CD4-positive, alpha-beta T cell treated with Interleukin-15 for 4 hours (primary cell): ENCODE measurements at regions not wholly inside any gene's neighbourhood (a gene's known extent, or its start where the extent isn't known, plus 50 kb on each side); places are given as distances from the start of the nearest gene placed in this dataset.
A peak's percentile ranks its signal among the peaks of the same experiment; 100 is the strongest.
"Not testable (repeated sequence)": the region's sequence is repeated elsewhere in the genome, so short reads cannot be mapped to it uniquely, and the experiment has no call there.

ENCODE experiments used
- DNase-seq: peaks from one replicate; pipeline ENCODE4 v3.0.0-alpha.2; 2020; ENCODE audit warnings: low spot score

DNA sequence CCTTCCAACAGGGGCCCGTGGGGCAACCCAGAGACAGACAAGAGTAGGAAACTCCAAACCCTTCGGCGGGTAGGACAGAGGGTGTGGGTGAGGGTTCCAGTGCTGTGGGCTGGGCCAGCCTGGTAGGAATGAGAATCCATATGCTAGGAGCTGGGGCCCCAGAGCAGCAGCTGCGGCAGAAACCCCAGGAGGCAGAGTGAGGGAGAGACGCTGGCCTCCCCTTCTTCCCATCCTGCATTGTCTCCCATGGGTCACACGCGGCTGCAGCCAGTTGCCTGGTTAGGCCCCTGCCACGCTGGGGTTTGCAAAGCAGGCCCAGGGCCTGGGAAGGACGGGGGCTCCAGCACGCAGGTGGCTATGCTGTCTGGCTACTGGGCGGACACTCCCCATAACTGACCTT is 113.1 kb upstream of the CCZ1B start:
- DNase-seq: not testable (repeated sequence)

DNA sequence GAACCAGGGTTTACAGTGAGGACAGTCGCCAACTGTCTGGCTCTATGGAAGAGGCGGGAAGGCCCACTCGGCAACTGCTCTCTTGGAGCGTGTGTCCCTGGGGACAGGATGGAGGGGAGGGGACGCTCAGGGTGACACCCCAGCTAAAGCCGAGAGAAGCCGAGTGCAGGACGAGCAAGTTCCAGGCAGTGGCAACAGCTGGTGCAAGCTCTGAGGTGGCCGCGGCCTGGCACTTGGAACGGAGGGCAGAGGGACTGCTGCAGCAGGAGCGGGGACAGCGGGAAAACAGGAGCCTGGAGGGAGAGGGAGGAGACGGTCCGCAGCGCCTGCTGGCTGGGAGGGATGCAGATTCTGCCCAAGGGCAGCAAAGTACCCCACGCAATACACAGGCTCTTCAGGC is 113.8 kb upstream of the CCZ1B start:
- not testable (repeated sequence) for DNase-seq

DNA sequence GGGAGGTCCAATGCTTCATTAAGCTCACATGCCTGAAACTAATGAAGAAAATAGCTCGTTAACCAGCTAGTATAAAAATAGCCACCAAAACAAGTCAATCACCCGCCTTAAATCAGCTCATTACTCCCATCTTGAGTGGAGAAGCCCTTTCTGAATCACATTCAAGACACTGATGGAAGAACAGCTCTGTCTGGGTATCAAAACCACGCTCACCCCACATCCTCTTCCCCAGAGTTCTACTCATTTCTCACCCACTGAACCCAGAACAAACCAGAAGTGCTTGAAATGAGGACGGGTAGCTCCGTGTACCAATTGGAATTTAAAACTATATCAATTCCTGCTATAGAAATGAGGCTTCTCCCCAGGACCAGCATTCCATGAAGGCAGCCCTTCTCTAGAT is 120.8 kb upstream of the CCZ1B start:
- DNase-seq: not testable (repeated sequence)

DNA sequence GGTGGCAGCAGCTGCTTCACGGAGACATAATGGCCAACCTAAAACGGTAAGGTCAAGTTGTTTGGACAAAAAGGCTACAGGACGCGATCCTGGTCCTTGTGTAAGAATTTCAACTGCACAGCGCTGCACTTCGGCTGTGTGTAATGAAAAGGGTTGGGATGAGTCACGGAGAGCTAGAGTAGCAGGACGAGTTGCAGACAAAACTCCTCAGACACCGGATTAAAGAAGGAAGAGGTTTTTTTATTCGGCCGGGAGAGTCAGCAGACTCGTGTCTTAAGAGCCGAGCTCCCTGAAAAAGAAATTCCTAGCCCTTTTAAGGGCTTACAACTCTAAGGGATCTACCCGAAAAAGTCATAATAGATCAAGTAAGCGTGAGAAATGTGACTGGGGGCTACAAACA is 124.2 kb upstream of the CCZ1B start:
- DNase-seq: not testable (repeated sequence)

DNA sequence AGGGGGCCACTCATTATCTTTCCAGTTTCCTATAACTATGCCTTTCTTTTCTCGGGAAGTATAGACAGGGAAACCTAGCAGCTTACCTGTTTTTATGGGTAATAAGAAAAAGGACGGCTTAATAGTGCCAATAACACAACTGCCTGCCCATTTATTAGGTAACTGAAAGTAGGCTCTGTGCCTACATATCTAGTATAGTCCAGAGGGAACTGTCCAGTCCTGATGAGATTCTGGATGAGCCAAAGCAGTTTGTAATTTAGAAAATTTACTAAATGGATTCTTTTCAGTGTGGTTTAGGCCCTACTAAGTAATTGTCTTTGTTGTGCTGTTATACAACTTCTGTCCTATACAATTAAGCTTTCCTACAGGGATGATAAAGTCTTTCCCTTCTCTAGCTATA is 125.5 kb upstream of the CCZ1B start:
- not testable (repeated sequence) for DNase-seq

DNA sequence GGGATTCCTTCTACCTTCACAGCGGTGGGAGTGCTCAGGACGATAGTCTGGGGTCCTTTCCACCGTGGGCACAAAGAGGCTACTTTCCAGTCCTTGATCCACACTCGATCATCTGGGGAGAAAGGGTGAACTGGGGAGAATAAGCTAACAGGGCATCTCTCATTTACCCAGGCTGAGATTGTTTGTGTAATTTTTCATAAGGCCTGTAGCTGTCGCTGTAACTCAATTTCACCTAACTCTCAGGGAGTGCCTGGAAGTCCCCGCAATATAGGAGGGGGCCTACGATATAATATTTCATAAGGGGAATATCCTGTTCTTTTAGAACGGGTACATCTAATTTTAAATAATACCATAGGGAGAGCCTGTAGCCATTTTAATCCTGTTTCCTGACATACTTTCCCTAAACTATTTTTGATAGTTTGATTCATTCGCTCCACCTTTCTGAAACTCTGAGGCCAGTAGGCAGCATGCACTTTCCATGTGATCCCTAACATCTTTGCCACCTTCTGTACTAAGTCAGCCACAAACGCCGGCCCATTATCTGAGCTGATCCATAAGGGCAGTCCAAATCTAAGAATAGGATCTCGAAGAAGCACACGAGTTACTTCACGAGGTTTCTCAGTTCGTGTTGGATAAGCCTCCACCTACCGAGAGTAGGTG is 127.2 kb upstream of the CCZ1B start:
- peak; percentile 5 for DNase-seq

DNA sequence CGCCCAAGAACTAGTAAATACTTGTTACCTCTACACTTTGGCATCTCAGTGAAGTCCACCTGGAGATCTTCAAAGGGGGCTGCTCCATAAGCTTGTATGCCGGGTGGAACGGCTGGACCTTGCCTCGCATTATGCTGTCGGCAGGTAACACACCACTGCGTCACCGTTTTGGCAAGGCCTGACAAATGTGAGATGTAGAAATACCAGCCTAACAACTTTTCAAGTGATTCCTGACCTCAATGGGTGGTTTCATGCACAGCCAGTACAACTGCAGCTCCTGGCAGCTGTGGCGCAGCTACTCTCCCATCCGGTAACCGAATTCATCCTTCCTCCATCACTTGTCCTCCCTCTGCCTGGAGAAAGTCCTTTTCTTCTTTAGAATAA is 127.7 kb upstream of the CCZ1B start:
- not testable (repeated sequence) for DNase-seq

DNA sequence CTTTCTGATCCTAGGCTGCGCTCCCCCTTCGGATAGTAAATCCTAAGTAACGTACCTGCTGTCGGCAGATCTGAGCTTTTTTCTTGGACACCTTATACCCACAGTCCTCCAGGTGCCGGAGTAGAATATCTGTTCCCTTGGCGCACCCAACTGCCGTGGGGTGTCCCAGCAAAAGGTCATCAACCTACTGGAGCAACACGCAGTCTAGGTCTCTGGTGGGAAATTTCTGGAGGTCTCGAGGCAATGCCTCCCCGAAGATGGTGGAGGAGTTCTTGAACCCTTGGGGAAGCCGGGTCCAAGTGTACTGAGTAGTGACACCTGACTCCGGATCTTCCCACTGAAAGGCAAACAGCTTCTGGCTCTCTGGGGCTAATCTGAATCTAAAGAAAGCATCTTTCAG is 129.3 kb upstream of the CCZ1B start:
- DNase-seq: not testable (repeated sequence)

DNA sequence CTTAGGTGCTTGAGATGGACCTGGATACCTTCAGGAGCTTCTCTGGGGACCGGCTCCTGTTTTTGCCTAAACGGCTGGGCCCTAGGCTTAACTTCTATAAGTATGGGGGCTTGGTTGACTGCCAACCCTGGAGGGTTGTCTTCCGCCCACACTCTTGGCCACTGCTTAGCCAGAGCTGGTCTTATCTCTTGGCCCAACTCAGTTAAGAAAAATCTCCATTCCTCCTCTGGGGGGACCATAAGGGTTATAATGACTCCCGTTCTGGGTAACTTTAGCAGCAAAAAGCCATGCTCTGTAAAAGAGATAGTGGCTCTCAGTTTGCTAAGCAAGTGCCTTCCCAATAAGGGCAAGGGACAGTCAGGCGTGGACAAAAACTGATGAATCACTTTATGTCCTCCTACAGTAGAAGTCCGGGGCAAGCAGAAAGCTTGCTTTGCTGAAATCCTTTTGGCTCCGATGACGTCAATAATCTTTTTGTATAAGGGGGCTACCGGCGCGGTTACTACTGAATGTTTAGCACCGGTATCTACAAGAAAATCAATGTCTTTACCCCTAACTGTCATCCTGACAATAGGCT is 130.0 kb upstream of the CCZ1B start:
- not testable (repeated sequence) for DNase-seq

DNA sequence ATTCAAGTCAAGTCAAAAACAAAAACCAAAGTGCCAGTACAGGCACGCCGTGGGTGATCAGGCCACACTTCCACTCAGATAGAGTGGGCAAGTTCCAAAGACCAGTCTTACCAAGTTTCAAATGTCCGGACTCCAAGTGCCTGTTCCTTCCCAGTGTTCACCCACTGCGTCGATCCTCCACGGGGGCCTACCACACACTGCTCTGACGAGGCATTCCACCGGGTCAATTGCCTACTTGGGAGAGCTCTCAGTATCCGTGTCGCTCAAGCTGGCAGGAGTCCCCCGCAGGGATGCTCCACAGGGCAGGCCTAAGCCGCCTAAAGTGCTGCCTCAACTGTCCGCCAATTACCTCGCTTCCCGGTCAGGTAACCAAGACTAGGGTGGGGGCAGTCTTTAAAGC is 132.3 kb upstream of the CCZ1B start:
- not testable (repeated sequence) for DNase-seq

DNA sequence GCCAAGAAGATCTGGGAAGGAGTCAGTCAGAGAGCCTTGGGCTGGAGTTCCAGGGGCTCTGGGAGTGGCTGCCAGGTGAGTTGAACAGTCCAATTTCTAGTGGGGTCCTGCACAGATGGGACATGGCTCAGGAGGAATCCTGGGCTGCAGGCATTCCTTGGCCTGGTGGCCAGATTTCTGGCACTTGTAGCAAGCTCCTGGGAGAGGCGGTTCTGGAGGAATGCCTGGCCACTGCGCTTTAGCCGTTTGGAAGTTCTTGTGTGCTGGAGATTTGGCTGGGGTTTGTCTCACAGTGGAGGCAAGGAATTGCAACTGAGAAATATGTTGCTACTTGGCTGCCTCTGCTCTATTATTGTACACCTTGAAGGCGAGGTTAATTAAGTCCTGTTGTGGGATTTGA is 133.9 kb upstream of the CCZ1B start:
- not testable (repeated sequence) for DNase-seq

DNA sequence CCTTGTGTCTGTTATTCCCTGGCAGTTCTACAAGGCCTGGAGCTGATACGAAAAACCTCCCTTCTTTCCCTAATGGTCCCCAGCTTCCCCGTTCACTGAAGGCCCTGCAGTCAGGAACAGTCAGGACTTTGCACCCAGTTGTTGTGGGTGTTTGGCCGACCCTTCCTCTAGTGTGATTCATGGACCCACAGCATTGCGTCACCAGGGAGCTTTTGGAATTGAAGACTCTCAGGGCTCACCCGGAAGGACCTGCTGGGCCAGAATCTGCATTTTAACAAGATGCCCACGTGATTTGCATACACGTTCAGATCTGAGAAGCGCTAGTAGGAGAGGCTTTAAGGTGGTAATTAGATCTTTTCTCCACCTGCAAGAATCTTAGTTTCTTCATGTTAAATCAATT is 136.8 kb upstream of the CCZ1B start:
- not testable (repeated sequence) for DNase-seq

DNA sequence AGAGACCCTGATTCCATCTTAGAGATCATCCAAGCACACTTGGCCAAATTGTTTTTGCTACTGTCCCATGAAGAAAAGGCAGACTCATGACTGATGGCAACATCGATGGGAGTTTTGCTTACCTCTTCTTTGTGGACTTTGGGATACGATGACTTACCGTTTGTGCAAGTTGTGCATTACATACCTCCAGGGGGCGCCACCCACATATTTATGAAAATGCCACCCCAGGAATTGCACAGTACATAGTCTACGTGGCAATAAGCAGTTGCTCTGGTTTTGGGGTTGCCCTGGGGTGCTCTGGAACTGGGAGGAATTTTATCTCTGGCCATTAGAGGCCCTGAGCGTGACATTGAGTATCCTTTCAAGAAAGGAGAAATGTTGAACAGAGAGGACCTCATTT is 139.0 kb upstream of the CCZ1B start:
- peak; percentile 64 for DNase-seq

DNA sequence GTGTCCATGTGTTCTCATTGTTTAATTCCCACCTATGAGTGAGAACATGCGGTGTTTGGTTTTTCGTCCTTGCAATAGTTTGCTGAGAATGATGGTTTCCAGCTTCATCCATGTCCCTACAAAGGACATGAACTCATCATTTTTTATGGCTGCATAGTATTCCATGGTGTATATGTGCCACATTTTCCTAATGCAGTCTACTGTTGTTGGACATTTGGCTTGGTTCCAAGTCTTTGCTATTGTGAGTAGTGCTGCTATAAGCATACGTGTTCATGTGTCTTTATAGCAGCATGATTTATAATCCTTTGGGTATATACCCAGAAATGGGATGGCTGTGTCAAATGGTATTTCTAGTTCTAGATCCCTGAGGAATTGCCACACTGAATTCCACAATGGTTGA is 144.1 kb upstream of the CCZ1B start:
- not testable (repeated sequence) for DNase-seq

DNA sequence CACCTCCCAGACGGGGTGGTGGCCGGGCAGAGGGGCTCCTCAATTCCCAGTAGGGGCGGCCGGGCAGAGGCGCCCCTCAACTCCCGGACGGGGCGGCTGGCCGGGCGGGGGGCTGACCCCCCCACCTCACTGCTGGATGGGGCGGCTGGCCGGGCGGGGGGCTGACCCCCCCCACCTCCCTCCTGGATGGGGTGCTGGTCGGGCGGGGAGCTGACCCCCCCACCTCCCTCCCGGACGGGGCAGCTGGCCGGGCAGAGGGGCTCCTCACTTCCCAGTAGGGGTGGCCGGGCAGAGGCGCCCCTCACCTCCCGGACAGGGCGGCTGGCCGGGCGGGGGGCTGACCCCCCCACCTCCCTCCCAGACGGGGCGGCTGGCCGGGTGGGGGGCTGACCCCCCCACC is 148.8 kb upstream of the CCZ1B start:
- DNase-seq: not testable (repeated sequence)

DNA sequence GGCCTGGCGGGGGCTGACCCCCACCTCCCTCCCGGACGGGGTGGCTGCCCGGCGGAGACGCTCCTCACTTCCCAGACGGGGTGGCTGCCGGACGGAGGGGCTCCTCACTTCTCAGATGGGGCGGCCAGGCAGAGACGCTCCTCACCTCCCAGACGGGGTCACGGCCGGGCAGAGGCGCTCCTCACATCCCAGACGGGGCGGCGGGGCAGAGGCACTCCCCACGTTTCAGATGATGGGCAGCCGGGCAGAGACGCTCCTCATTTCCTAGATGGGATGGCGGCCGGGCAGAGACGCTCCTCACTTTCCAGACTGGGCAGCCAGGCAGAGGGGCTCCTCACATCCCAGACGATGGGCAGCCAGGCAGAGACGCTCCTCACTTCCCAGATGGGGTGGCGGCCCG is 149.3 kb upstream of the CCZ1B start:
- DNase-seq: not testable (repeated sequence)

DNA sequence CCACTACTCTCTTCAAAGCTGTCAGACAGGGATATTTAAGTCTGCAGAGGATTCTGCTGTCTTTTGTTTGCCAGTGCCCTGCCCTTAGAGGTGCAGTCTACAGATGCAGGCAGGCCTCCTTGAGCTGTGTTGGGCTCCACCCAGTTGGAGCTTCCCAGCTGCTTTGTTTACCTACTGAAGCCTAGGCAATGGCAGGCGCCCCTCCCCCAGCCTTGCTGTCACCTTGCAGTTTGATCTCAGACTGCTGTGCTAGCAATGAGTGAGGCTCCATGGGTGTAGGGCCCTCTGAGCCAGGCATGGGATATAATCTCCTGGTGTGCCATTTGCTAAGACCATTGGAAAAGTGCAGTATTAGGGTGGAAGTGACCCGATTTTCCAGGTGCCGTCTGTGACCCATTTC is 151.3 kb upstream of the CCZ1B start:
- not testable (repeated sequence) for DNase-seq

DNA sequence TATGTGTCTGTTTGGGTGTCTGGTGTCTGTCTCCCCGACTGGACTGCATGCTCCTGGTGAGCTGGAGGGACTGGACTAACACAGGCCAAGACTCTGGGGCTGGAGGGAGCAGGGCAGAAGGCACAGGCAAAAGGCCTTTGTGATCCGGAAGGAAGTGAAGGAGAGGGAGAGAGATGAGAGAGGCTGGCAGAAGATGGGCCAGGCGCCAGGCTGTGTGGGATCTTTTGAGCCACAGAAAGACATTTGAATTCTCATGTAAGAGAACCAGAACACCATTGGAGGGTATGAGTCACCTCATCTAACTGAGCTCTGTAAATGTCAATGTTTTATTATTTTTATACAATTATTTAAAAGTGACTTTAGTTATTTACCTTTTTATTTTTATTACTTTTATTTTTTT is 152.3 kb upstream of the CCZ1B start:
- DNase-seq: not testable (repeated sequence)

DNA sequence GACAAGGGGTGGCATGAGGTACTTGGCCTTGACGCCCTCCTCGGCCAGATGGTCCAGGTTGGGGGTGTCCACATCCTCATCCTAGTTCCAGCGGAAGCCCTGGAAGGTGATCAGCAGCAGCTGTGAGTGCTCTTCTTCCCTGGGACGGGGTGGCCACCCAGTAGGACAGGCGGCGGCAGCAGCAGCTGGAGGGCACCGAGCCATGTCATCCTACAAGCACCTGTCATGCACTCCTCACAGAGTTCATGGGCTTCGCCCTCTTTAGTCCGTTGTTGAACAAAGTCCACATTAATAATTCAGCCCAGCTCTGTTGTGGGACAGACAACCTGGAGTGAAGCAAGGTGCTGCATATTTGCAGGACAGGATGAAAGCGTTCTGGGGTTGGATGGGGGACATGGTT is 153.4 kb upstream of the CCZ1B start:
- DNase-seq: not testable (repeated sequence)

DNA sequence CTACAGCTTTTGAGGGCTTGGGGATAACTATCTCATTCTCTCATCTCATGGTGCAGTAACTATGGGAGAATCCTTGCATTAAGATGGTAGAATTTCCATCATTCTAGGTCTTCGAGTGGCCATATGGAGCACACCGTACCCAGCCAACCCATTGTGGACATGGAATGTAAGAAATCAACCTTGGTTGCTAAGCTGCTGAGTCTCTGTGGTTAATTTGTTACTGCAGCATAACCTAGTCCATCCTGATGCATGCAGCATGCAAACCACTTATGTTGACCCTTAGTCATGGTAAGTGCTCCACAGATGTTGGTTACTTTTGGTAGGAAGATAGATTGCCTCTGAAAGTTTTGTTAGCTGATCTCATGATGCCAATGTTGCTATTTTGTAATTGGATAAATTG is 156.3 kb upstream of the CCZ1B start:
- DNase-seq: not testable (repeated sequence)

DNA sequence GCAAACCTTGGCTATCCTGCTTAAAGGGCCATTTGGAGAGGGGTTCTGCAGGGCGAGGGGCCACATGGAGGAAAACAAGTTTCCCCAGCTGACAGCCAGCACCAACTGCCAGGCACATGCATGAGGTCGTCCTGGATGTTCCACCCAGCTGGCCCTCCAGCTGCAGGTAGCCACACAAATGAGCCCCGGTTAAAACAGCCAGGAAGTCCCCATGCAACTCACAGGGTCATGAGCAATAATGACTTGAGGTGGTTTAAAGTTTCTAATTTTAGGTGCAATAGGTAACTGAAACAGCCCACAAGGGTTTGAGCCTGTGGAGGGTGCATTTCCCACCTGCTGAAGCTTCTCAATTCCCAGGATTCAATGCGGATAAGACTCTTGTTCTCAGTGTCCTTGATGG is 160.8 kb upstream of the CCZ1B start:
- DNase-seq: not testable (repeated sequence)

DNA sequence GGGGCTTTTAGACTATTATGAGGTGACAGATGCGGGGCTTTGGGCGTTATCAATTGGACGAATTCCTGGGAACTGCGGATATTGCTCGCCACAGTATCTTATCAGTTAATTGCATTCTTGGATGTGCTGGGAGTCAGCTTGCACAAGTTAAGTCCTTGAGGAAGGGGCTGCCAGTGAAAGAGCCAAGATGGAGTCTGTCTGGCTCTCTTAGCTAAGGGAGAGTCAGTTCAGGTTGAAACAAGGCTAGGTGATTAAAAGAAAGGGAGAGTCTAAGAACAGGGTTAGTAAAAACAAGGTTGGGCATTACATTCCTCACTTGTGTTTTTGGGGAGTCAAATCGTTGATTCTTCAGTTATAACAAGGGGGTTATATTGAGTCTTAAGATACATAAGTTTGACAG is 162.5 kb upstream of the CCZ1B start:
- not testable (repeated sequence) for DNase-seq

DNA sequence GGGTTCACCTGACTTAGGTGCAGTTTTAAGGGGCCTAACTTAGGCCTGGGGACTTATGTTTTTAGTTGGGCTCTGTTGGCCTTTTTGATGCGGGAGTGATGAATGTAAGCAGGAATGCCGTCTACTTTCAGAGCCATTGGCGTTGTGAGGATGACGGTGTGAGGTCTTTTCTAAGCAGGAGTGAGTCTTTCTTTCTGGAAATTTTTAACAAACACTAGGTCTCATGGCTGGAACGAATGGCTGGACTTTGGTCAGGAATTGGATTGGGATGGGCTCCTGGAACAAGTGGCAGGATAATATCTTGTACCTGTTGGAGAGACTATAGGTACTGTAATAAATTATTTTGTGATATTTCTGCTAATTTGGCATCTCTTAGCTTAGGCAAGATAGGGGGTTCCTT is 163.9 kb upstream of the CCZ1B start:
- not testable (repeated sequence) for DNase-seq
